Mesothelial cell of epicardium (in vitro differentiated cells): ENCODE measurements at regions not wholly inside any gene's neighbourhood (a gene's known extent, or its start where the extent isn't known, plus 50 kb on each side); places are given as distances from the start of the nearest gene placed in this dataset.

Experiments used
- DNase-seq, 2 experiments: peaks; one replicate each; pipeline ENCODE4 v3.0.0; 2021; ENCODE audit warnings: low spot score in 2 of 2; ENCODE audit not compliant: unreplicated experiment in 2 of 2
- H3K27ac Mint-ChIP-seq: 2 replicates; pipeline ENCODE4 v1.8.0; 2021; ENCODE audit warnings: mixed read lengths
- H3K27me3 Mint-ChIP-seq: 2 replicates; pipeline ENCODE4 v1.8.0; 2021; ENCODE audit warnings: low read depth, mixed read lengths
- H3K36me3 Mint-ChIP-seq: 2 replicates; pipeline ENCODE4 v1.8.0; 2021; ENCODE audit warnings: mixed read lengths
- H3K4me1 Mint-ChIP-seq: 2 replicates; pipeline ENCODE4 v1.8.0; 2021; ENCODE audit warnings: mixed read lengths
- H3K4me3 Mint-ChIP-seq: 2 replicates; pipeline ENCODE4 v1.8.0; 2021; ENCODE audit warnings: mild to moderate bottlenecking, moderate library complexity, mixed read lengths
- H3K9me3 Mint-ChIP-seq: 2 replicates; pipeline ENCODE4 v1.8.0; 2021; ENCODE audit warnings: mixed read lengths
- CTCF ChIP-seq: fragments of 200-600 bp; sonication (generic); IDR thresholded peaks from one replicate; pipeline ENCODE4 v1.5.0; 2021; ENCODE audit warnings: antibody characterized with exemption; ENCODE audit not compliant: unreplicated experiment

- no peak for DNase-seq
Observed at GRCh38 chrX:124478046-124478445, 131.7 kb downstream of the SH2D1A start.

GRCh38 chrX:124488412-124489161, 142.2 kb downstream of the SH2D1A start:
- Mint-ChIP-seq H3K4me1 (peaks cover 4% of the 10 kb centered on the region), H3K27ac (no peak overlapping the region), H3K27me3 (no peaks in the 10 kb centered on the region), H3K36me3 (peaks cover 2% of the 10 kb centered on the region), H3K9me3 (peaks cover 5% of the 10 kb centered on the region), H3K4me3 (no peak overlapping the region)
- DNase-seq, result no peak
- no peak for TF ChIP-seq CTCF

More at GRCh38 chrX:124478046-124478445, 131.7 kb downstream of the SH2D1A start:
- no peaks in the 10 kb centered on the region for H3K36me3 Mint-ChIP-seq
- no peak for TF ChIP-seq CTCF
- no peaks in the 10 kb centered on the region for H3K27me3 Mint-ChIP-seq
- H3K9me3 Mint-ChIP-seq, result no peaks in the 10 kb centered on the region
- no peak overlapping the region for H3K4me3 Mint-ChIP-seq
- H3K4me1 Mint-ChIP-seq, result peaks cover 32% of the 10 kb centered on the region
- no peak overlapping the region for H3K27ac Mint-ChIP-seq

- Mint-ChIP-seq H3K9me3 (peaks cover 8% of the 10 kb centered on the region), H3K36me3 (peaks cover 4% of the 10 kb centered on the region), H3K4me3 (no peak overlapping the region), H3K27me3 (no peaks in the 10 kb centered on the region), H3K4me1 (peaks cover 4% of the 10 kb centered on the region), H3K27ac (no peak overlapping the region)
- no peak for DNase-seq
- TF ChIP-seq CTCF, result no peak
Observed at GRCh38 chrX:124493984-124494383, 147.6 kb downstream of the SH2D1A start.

GRCh38 chrX:124497386-124497785, 151.0 kb downstream of the SH2D1A start:
- Mint-ChIP-seq H3K9me3 (peaks cover 3% of the 10 kb centered on the region), H3K4me1 (peaks cover 28% of the 10 kb centered on the region), H3K27ac (no peak overlapping the region), H3K4me3 (no peak overlapping the region), H3K27me3 (no peaks in the 10 kb centered on the region), H3K36me3 (peaks cover 2% of the 10 kb centered on the region)
- no peak for TF ChIP-seq CTCF
- no peak for DNase-seq

GRCh38 chrX:124501586-124501985, 155.2 kb downstream of the SH2D1A start:
- no peak overlapping the region for H3K4me3 Mint-ChIP-seq
- no peaks in the 10 kb centered on the region for H3K36me3 Mint-ChIP-seq
- TF ChIP-seq CTCF, result no peak
- H3K4me1 Mint-ChIP-seq, result peaks cover 52% of the 10 kb centered on the region
- H3K27ac Mint-ChIP-seq, result peak overlapping the region; percentile 79
- no peaks in the 10 kb centered on the region for H3K9me3 Mint-ChIP-seq
- H3K27me3 Mint-ChIP-seq, result no peaks in the 10 kb centered on the region
- DNase-seq, result no peak

- DNase-seq, result no peak
- no peak for TF ChIP-seq CTCF
- Mint-ChIP-seq H3K36me3 (no peaks in the 10 kb centered on the region), H3K27me3 (no peaks in the 10 kb centered on the region), H3K4me1 (peaks cover 52% of the 10 kb centered on the region), H3K4me3 (no peak overlapping the region), H3K27ac (peak overlapping the region; percentile 82), H3K9me3 (no peaks in the 10 kb centered on the region)
Observed at GRCh38 chrX:124502166-124502565, 155.8 kb downstream of the SH2D1A start.
